ENCODE measurements at regions not wholly inside any gene's neighbourhood (a gene's known extent, or its start where the extent isn't known, plus 50 kb on each side); places are given as distances from the start of the nearest gene placed in this dataset.

- H3K4me3 Mint-ChIP-seq, result peak overlapping the region; percentile 99
- ATAC-seq (no peak), DNase-seq (ENCODE audit: low spot score) (no peak)
- peaks cover 86% of the 10 kb centered on the region for H3K36me3 Mint-ChIP-seq
- CTCF ChIA-PET, result interaction anchor here (2.1 kb wide), 1 partner anchor 20 kb away, joined by 5 read pairs; no protein-coding TSS in a partner anchor
- TF ChIP-seq ZNF263 (CRISPR knock-in tag; IDR thresholded peaks at IDR 0.05; ENCODE audit: low read depth) (no peak), FOXJ3 (CRISPR knock-in tag; IDR thresholded peaks at IDR 0.05; ENCODE audit: borderline replicate concordance) (no peak), HMGXB4 (CRISPR knock-in tag; IDR thresholded peaks at IDR 0.05) (no peak), CREM (CRISPR knock-in tag; IDR thresholded peaks at IDR 0.05) (no peak), NR2C2 (CRISPR knock-in tag; IDR thresholded peaks at IDR 0.05) (no peak), EMX1 (CRISPR knock-in tag; IDR thresholded peaks at IDR 0.05) (no peak), ELF4 (CRISPR knock-in tag; IDR thresholded peaks at IDR 0.05; ENCODE audit: low read depth) (no peak), ZBTB21 (CRISPR knock-in tag; IDR thresholded peaks at IDR 0.05; ENCODE audit: borderline replicate concordance) (no peak), ZNF425 (CRISPR knock-in tag; conservative IDR thresholded peaks at IDR 0.05) (no peak), ARID4B (CRISPR knock-in tag; IDR thresholded peaks at IDR 0.05; ENCODE audit: borderline replicate concordance) (no peak), MYBL2 (CRISPR knock-in tag; IDR thresholded peaks at IDR 0.05) (no peak), E2F5 (CRISPR knock-in tag; IDR thresholded peaks at IDR 0.05) (no peak), STAT6 (CRISPR knock-in tag; conservative IDR thresholded peaks at IDR 0.05; ENCODE audit: low read depth) (no peak), NFE2L1 (CRISPR knock-in tag; IDR thresholded peaks at IDR 0.05) (no peak), ATF1 (CRISPR knock-in tag; IDR thresholded peaks at IDR 0.05) (no peak), TCF7 (CRISPR knock-in tag; IDR thresholded peaks at IDR 0.05; ENCODE audit: low read depth) (no peak)
- TF ChIP-seq, protein P1, sequence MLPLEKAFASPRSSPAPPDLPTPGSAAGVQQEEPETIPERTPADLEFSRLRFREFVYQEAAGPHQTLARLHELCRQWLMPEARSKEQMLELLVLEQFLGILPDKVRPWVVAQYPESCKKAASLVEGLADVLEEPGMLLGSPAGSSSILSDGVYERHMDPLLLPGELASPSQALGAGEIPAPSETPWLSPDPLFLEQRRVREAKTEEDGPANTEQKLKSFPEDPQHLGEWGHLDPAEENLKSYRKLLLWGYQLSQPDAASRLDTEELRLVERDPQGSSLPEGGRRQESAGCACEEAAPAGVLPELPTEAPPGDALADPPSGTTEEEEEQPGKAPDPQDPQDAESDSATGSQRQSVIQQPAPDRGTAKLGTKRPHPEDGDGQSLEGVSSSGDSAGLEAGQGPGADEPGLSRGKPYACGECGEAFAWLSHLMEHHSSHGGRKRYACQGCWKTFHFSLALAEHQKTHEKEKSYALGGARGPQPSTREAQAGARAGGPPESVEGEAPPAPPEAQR (CRISPR knock-in tag; IDR thresholded peaks at IDR 0.05), result no peak
- TF ChIP-seq, protein P2, sequence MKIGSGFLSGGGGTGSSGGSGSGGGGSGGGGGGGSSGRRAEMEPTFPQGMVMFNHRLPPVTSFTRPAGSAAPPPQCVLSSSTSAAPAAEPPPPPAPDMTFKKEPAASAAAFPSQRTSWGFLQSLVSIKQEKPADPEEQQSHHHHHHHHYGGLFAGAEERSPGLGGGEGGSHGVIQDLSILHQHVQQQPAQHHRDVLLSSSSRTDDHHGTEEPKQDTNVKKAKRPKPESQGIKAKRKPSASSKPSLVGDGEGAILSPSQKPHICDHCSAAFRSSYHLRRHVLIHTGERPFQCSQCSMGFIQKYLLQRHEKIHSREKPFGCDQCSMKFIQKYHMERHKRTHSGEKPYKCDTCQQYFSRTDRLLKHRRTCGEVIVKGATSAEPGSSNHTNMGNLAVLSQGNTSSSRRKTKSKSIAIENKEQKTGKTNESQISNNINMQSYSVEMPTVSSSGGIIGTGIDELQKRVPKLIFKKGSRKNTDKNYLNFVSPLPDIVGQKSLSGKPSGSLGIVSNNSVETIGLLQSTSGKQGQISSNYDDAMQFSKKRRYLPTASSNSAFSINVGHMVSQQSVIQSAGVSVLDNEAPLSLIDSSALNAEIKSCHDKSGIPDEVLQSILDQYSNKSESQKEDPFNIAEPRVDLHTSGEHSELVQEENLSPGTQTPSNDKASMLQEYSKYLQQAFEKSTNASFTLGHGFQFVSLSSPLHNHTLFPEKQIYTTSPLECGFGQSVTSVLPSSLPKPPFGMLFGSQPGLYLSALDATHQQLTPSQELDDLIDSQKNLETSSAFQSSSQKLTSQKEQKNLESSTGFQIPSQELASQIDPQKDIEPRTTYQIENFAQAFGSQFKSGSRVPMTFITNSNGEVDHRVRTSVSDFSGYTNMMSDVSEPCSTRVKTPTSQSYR (CRISPR knock-in tag; IDR thresholded peaks at IDR 0.05), result no peak
- TF ChIP-seq, protein P3, sequence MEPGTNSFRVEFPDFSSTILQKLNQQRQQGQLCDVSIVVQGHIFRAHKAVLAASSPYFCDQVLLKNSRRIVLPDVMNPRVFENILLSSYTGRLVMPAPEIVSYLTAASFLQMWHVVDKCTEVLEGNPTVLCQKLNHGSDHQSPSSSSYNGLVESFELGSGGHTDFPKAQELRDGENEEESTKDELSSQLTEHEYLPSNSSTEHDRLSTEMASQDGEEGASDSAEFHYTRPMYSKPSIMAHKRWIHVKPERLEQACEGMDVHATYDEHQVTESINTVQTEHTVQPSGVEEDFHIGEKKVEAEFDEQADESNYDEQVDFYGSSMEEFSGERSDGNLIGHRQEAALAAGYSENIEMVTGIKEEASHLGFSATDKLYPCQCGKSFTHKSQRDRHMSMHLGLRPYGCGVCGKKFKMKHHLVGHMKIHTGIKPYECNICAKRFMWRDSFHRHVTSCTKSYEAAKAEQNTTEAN (CRISPR knock-in tag; IDR thresholded peaks at IDR 0.05), result no peak
- H3K27me3 Mint-ChIP-seq (ENCODE audit: low read depth), result no peaks in the 10 kb centered on the region; the same call in 1 of the 2 replicates
- no peaks in the 10 kb centered on the region for H3K9me3 Mint-ChIP-seq
- POLR2A ChIA-PET, result no interaction called here
- peaks cover 76% of the 10 kb centered on the region for H3K4me1 Mint-ChIP-seq
- H3K27ac Mint-ChIP-seq, result peak overlapping the region; percentile 90
These were observed 255.6 kb downstream of the DHX15 start for GRCh38 chr4:24328711-24329110.
